Muscle layer of colon (tissue), 2 donors: ENCODE measurements at regions not wholly inside any gene's neighbourhood (a gene's known extent, or its start where the extent isn't known, plus 50 kb on each side); places are given as distances from the start of the nearest gene placed in this dataset.

ENCODE experiments used
- H3K27ac ChIP-seq: one replicate; pipeline ENCODE4 v1.7.0; 2013; ENCODE audit warnings: low read depth, mild to moderate bottlenecking, low read length, moderate library complexity
- H3K27me3 ChIP-seq, 2 donors: one replicate each; pipeline ENCODE4 v1.7.0; 2013; ENCODE audit warnings: low read length in 2 of 2, mild to moderate bottlenecking in 2 of 2; ENCODE audit not compliant: insufficient read depth in 2 of 2, control insufficient read depth in 1 of 2
- H3K36me3 ChIP-seq: one replicate; pipeline ENCODE4 v1.7.0; 2013; ENCODE audit warnings: mild to moderate bottlenecking, low read length; ENCODE audit not compliant: insufficient read depth
- H3K4me1 ChIP-seq: one replicate; pipeline ENCODE4 v1.7.0; 2013; ENCODE audit warnings: mild to moderate bottlenecking, low read length; ENCODE audit not compliant: insufficient read depth
- H3K4me3 ChIP-seq, 2 donors: one replicate each; pipeline ENCODE4 v1.7.0; 2013; ENCODE audit warnings: low read length in 2 of 2, low read depth in 1 of 2, mild to moderate bottlenecking in 1 of 2, moderate library complexity in 1 of 2
- H3K9ac ChIP-seq: one replicate; pipeline ENCODE4 v1.7.0; 2013; ENCODE audit warnings: low read length
- H3K9me3 ChIP-seq: one replicate; pipeline ENCODE4 v1.7.0; 2013; ENCODE audit warnings: mild to moderate bottlenecking, low read length
- donor health status: abdominal sarcoma.
- donor health status: Adenocarcinoma of cecum.

DNA sequence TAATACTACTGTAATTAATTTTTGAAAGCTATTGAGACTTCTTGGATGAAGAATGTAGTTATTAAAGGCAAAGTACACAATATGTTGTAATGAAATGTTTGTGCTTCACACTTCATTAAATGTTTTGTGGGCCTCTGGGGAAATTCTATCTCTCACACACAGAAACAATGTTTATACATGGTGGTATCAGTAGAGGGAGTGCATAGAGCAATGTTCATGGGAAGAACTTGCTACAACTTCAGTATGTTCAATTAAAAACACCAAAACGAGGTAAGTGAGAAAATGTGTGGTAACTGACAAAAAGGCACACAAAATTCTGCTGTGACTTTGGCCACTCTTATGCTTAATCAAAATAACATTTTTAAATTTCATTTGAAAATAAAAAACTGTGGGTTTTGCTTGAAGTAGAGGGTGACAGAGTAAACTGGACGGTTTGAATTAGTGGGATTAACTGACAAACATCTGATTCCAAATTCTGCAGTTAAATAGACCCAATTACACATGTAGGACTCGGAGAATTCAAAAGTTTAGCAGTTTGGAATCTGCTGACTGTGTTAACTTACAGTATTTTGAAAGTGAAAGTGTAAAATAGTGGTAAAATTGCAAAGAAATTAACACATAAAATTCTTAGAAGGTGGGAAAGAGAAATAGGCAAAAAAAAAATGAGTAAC lies 111.4 kb upstream of the TTC29 start:
- Histone ChIP-seq H3K27me3 (no peaks in the 10 kb centered on the region), H3K9me3 (no peaks in the 10 kb centered on the region), H3K36me3 (no peaks in the 10 kb centered on the region), H3K9ac (peak overlapping the region; percentile 14), H3K4me3 (peak overlapping the region; percentile 4 to 58), H3K27ac (peak overlapping the region; percentile 15), H3K4me1 (peaks cover 7% of the 10 kb centered on the region)

GRCh38 chr4:147057611-147058190 lies 112.0 kb upstream of the TTC29 start:
- H3K9me3 ChIP-seq: no peaks in the 10 kb centered on the region
- H3K4me3 ChIP-seq: peak overlapping the region; percentile 4 to 58
- peaks cover 7% of the 10 kb centered on the region for H3K4me1 ChIP-seq
- peak overlapping the region; percentile 14 for H3K9ac ChIP-seq
- no peak overlapping the region for H3K27ac ChIP-seq
- H3K36me3 ChIP-seq: no peaks in the 10 kb centered on the region
- H3K27me3 ChIP-seq: no peaks in the 10 kb centered on the region

DNA sequence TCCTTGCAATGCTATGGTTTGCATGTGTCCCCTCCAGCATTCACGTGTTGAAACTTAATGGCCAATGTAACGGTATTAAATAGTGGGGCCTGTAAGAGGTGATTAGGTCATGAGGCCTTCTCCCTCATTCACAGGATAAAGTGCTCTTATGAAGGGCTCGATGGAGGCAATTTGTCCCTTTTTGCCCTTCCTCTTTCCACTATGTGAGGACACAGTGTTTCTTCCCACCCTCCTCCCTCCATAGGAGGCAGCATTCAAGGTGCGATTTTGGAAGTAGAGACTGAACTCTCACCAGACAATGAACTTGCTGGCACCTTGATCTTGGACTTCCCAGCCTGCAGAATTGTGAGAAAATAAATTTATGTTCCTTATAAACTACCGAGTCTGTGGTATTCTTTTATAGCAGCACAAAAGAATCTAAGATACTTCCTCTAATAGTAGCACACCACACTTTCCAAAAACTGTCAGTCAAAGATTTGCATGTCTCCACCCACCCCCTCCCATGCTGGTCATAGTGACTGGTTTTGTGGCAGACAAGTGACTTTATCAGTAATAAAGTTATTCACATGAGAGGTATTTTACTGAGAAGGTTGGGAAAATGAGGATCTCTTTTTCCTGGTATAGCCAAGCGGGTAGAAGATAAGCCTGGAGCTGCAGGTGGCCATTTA lies 113.5 kb upstream of the TTC29 start:
- Histone ChIP-seq H3K27me3 (no peaks in the 10 kb centered on the region), H3K27ac (no peak overlapping the region), H3K4me3 (no peak overlapping the region), H3K9me3 (no peaks in the 10 kb centered on the region), H3K4me1 (peaks cover 7% of the 10 kb centered on the region), H3K9ac (no peak overlapping the region), H3K36me3 (no peaks in the 10 kb centered on the region)

GRCh38 chr4:147060151-147060931 lies 114.7 kb upstream of the TTC29 start:
- Histone ChIP-seq H3K9ac (no peak overlapping the region), H3K9me3 (no peaks in the 10 kb centered on the region), H3K27ac (no peak overlapping the region), H3K27me3 (no peaks in the 10 kb centered on the region), H3K4me3 (no peak overlapping the region), H3K36me3 (no peaks in the 10 kb centered on the region), H3K4me1 (peaks cover 7% of the 10 kb centered on the region)

DNA sequence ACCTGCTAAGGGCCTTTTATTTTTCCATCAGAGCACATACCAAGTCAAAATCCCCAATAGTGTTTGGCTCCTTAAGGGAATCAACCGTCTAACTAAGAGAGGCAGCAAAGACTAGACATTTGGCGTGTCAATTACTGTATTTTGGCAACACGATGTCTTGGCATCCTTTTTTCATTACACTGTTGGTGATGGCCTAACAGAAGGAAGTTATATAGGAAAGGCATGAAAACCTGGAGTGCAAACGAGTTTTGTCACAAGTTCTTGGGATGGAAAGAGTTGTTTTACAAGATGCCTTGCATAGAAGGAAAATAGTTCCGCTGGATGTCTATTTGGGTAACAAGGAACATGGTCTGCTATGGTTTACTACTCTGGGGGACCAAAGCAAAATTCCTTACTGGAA lies 119.2 kb upstream of the TTC29 start:
- no peaks in the 10 kb centered on the region for H3K27me3 ChIP-seq
- no peak overlapping the region for H3K27ac ChIP-seq
- no peak overlapping the region for H3K4me3 ChIP-seq
- H3K9ac ChIP-seq: no peak overlapping the region
- peaks cover 3% of the 10 kb centered on the region for H3K4me1 ChIP-seq
- H3K9me3 ChIP-seq: no peaks in the 10 kb centered on the region
- H3K36me3 ChIP-seq: no peaks in the 10 kb centered on the region

DNA sequence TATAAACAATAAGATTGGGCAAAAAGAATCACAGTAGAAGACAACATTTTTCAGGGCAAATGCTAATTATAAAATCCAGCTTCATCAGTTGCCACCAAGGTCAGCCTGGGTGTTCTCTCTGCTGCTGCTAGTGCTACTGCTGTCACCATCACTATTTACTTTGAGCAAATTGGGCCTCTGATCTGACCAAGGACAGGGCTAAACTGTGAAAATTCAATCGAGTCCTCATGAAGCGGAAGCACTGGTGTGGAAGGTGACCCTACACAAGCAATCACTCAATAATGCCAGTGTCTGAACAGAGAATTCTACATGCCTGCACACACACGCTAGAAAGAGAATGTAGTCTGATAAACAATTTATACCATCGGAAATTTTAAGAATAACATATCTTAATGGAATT lies 122.9 kb upstream of the TTC29 start:
- Histone ChIP-seq H3K9me3 (no peaks in the 10 kb centered on the region), H3K36me3 (no peaks in the 10 kb centered on the region), H3K9ac (no peak overlapping the region), H3K4me3 (no peak overlapping the region), H3K4me1 (no peaks in the 10 kb centered on the region), H3K27ac (no peak overlapping the region), H3K27me3 (no peaks in the 10 kb centered on the region)

- H3K9me3 ChIP-seq: no peaks in the 10 kb centered on the region
- no peaks in the 10 kb centered on the region for H3K27me3 ChIP-seq
- H3K4me3 ChIP-seq: no peak overlapping the region
- H3K4me1 ChIP-seq: no peaks in the 10 kb centered on the region
- H3K9ac ChIP-seq: no peak overlapping the region
- H3K27ac ChIP-seq: no peak overlapping the region
- no peaks in the 10 kb centered on the region for H3K36me3 ChIP-seq
These were observed 125.6 kb upstream of the TTC29 start for GRCh38 chr4:147071209-147071740.

- Histone ChIP-seq H3K27ac (no peak overlapping the region), H3K9ac (no peak overlapping the region), H3K9me3 (no peaks in the 10 kb centered on the region), H3K4me3 (no peak overlapping the region), H3K4me1 (peaks cover 3% of the 10 kb centered on the region), H3K36me3 (no peaks in the 10 kb centered on the region), H3K27me3 (no peaks in the 10 kb centered on the region)
These were observed 130.5 kb upstream of the TTC29 start for GRCh38 chr4:147076179-147076578.

- H3K27ac ChIP-seq: no peak overlapping the region
- H3K4me3 ChIP-seq: no peak overlapping the region
- H3K27me3 ChIP-seq: no peaks in the 10 kb centered on the region
- no peaks in the 10 kb centered on the region for H3K9me3 ChIP-seq
- no peaks in the 10 kb centered on the region for H3K36me3 ChIP-seq
- peaks cover 3% of the 10 kb centered on the region for H3K4me1 ChIP-seq
- no peak overlapping the region for H3K9ac ChIP-seq
These were observed 131.1 kb upstream of the TTC29 start for GRCh38 chr4:147076728-147077127.

DNA sequence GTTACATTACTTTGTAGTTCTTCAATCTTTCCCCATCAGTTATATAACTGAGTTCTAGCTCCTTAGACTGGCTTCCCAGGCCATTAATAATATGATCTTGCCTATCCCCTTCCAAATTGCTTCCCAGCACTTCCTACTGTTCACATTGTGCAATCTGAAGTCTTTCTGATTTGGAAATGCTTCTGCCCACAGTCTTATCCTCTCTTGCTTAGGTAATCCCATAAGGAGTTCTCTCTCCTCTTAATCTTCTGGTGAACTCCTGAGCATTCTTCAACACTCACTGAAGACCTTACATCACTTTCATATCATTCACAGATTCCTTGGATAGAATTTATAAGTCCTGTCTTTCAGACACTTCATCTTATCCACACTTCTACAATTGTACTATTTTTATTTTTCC lies 132.7 kb upstream of the TTC29 start:
- no peak overlapping the region for H3K27ac ChIP-seq
- H3K9me3 ChIP-seq: no peaks in the 10 kb centered on the region
- no peaks in the 10 kb centered on the region for H3K36me3 ChIP-seq
- H3K9ac ChIP-seq: no peak overlapping the region
- no peak overlapping the region for H3K4me3 ChIP-seq
- peaks cover 3% of the 10 kb centered on the region for H3K4me1 ChIP-seq
- H3K27me3 ChIP-seq: no peaks in the 10 kb centered on the region
